HG02798 (cell line): ENCODE measurements at regions not wholly inside any gene's neighbourhood (a gene's known extent, or its start where the extent isn't known, plus 50 kb on each side); places are given as distances from the start of the nearest gene placed in this dataset.

Experiments used
- ATAC-seq: cut with Tn5 transposase; IDR thresholded peaks from one replicate; pipeline ENCODE4 v1.9.1; 2021; ENCODE audit warnings: mild to moderate bottlenecking; ENCODE audit not compliant: unreplicated experiment, poor library complexity

- ATAC-seq = no peak
These were observed 225.2 kb upstream of the PGRMC2 start for GRCh38 chr4:128512767-128513322.

- no peak for ATAC-seq
These were observed 224.5 kb upstream of the PGRMC2 start for GRCh38 chr4:128512161-128512560.

- ATAC-seq = no peak
These were observed 223.2 kb upstream of the PGRMC2 start for GRCh38 chr4:128510850-128511249.

- no peak for ATAC-seq
These were observed 215.4 kb upstream of the PGRMC2 start for GRCh38 chr4:128502818-128503527.

GRCh38 chr4:128501239-128501638, 213.6 kb upstream of the PGRMC2 start:
- ATAC-seq = no peak

GRCh38 chr4:128488055-128488705, 200.6 kb upstream of the PGRMC2 start:
- no peak for ATAC-seq

- ATAC-seq = no peak
These were observed 197.3 kb upstream of the PGRMC2 start for GRCh38 chr4:128484896-128485295.

GRCh38 chr4:128483816-128484215, 196.2 kb upstream of the PGRMC2 start:
- no peak for ATAC-seq

- ATAC-seq = no peak
These were observed 195.4 kb upstream of the PGRMC2 start for GRCh38 chr4:128483041-128483440.

- ATAC-seq = no peak
These were observed 194.3 kb upstream of the PGRMC2 start for GRCh38 chr4:128481752-128482480.

- no peak for ATAC-seq
These were observed 193.3 kb upstream of the PGRMC2 start for GRCh38 chr4:128480945-128481344.

- no peak for ATAC-seq
These were observed 189.9 kb upstream of the PGRMC2 start for GRCh38 chr4:128477540-128477939.

GRCh38 chr4:128475597-128475996, 188.0 kb upstream of the PGRMC2 start:
- ATAC-seq = no peak

GRCh38 chr4:128471576-128471975, 184.0 kb upstream of the PGRMC2 start:
- no peak for ATAC-seq

GRCh38 chr4:128470492-128471053, 183.0 kb upstream of the PGRMC2 start:
- no peak for ATAC-seq

GRCh38 chr4:128468123-128468989, 180.7 kb upstream of the PGRMC2 start:
- no peak for ATAC-seq

- no peak for ATAC-seq
These were observed 177.9 kb upstream of the PGRMC2 start for GRCh38 chr4:128465523-128465922.

- no peak for ATAC-seq
These were observed 175.4 kb upstream of the PGRMC2 start for GRCh38 chr4:128463006-128463405.

- no peak for ATAC-seq
These were observed 174.6 kb upstream of the PGRMC2 start for GRCh38 chr4:128462103-128462783.
